IPS-NIHi11 (cell line): ENCODE measurements at regions not wholly inside any gene's neighbourhood (a gene's known extent, or its start where the extent isn't known, plus 50 kb on each side); places are given as distances from the start of the nearest gene placed in this dataset.
"Not testable (repeated sequence)": the region's sequence is repeated elsewhere in the genome, so short reads cannot be mapped to it uniquely, and the experiment has no call there.

Experiments
- DNase-seq: peaks from one replicate; pipeline ENCODE4 v3.0.0; 2012; ENCODE audit warnings: mixed read lengths, low spot score

- no peak for DNase-seq
Measured at GRCh38 chr13:42398533-42398932, 126.6 kb downstream of the AKAP11 start.

DNA sequence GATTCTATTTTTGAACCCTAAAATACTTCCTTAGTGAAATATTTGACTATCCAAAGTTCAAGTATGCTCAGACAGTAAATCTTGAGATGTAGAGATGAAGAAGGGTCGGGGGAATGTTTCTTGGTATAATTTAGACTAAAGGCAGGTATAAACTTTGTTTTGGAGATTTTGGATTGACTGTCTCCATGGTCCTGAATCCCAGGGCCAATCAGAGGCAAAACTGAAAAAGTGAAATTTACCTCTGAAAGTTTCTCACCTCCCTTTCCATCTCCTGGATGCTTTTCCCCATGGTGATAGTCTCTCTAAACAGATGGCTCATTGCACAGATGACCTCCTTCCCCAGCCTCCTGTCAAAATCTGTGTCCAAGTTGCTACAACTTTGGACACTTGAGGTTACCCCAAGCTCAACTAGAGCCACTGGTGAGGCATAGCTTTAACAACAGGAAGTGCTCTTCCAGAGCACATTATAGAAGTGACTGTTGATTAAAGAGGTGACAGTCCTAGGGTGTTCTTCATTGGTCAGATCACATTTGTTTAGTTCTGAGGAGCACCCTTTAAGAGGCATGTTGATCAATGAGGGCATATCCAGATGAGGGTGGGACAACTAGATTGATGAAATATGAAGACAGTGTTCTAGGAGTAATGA lies 128.4 kb downstream of the AKAP11 start:
- no peak for DNase-seq

GRCh38 chr13:42401376-42401775 lies 129.4 kb downstream of the AKAP11 start:
- no peak for DNase-seq

GRCh38 chr13:42405665-42406390 lies 133.9 kb downstream of the AKAP11 start:
- no peak for DNase-seq

DNA sequence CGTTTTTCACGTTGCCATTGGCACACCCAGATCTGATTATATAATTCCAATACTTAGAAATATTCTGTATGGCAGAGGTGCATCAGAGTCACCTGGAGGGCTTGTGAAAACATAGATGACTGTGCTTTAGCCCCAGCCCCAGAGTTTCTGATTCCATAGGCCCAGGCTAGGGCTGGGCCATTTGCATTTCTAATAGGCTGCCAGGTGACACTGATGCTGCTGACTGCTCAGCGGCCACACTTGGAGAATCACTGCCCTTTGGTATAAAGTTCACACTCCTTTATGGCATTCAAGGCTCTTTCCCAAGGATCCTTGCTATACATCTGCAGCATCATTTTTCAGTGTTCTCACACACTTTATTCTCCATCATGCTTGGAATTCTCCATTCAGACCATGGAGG lies 137.1 kb downstream of the AKAP11 start:
- no peak for DNase-seq

- DNase-seq, result no peak
Measured at GRCh38 chr13:42409551-42409950, 137.6 kb downstream of the AKAP11 start.

DNA sequence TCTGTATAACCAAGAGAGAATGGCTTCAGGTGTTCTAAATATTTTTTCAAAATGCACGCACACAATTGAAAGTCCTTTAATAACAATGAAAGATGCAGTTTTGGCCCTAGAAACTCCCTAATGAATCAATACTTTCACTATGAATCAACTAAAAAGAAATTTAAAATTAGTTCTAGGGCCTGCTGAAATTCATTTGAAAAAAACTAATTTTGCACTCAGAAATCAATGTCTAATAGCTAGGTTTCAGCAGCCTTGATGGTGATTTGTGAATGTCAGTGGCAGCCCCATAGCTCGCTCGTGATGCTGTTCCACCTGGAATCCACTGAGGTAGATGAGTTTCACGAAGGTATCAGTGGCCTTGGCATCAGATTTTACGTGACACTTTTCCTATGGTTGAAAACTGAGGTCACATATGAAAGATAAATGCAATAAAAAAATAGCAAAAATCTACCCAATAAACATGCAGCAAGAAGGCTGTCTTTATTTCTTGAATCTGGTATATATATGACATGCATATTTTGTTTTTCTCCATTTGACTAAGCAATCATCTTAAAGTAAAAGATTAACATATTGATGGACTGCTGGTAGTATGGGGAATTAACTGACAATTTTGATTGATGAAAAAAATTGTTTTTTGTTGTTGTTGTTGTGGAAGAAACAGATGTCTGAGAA lies 141.0 kb downstream of the AKAP11 start:
- no peak for DNase-seq

DNA sequence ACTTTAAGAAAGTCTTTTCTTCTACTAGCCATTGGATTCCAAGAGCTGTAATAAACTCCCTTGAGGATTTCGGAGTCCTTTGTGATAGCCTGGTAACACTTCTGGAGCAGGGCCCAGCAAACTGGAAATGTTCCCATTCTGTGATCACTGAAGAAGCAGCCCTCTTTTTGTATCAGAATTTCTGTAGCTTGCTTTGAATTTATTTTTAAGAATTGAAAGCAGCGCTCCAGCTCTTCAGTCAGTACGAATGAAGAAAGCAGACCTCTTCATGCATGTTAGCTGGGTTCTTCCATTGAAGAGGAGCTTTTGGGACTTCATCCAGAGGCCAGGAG lies 141.5 kb downstream of the AKAP11 start:
- no peak for DNase-seq

DNA sequence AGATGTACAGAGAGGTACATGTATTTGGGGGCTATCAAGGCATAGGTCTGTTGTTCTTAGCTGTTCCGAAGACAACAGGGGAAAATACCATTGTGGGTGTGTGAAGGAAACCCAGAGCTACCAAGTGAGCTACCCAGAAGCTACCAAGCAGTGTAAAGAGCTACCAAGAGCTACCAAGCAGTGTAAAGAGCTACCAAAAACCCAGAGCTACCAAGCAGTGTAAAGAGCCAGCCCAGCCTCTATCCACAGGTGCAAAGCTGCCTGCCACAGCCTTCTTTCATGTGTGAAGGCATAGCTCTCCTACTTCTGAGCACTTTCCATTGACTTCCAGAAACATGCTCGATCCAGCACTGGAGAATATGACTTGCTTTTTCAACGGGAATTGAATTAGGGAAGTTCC lies 145.7 kb downstream of the AKAP11 start:
- DNase-seq, result no peak

DNA sequence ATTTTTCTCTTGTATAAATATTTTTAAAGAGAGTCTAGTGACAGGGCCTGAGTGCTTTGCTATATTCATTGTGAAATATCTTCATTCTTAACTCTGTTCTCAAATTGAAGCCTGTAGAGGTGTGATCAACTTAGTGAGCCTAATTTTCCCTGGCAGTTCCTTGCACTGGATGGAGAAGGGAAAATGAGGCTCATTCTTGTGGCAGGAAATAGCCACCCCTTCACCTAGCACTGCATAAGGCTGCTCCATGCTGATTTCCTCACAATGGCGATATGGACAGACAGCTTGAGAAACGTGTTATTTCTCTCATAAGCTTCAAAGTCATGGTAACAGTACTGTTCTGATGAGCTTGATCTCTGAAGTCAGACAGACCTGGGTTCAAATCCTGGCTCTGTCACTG lies 146.2 kb downstream of the AKAP11 start:
- DNase-seq, result no peak

DNA sequence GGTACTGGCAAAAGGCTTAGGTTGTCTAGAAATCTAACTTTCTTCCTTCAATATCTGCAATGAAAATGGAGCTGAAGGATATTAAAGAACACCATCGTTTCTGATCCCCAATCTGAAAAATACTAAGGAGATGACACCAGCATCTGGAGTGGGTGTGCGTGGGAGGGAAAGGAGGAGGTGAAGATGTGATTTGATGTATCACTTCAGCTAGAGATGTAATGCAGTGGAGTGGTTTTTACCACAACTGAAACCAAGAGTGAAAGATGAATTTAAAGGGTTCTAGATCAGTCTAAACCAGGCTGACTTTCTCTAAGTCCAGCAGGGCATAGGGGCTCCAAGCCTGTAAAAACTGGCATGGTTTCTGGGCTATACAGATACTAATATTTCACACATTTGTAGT lies 148.4 kb downstream of the AKAP11 start:
- DNase-seq, result no peak

- DNase-seq, result no peak
Measured at GRCh38 chr13:42422681-42423080, 150.7 kb downstream of the AKAP11 start.

DNA sequence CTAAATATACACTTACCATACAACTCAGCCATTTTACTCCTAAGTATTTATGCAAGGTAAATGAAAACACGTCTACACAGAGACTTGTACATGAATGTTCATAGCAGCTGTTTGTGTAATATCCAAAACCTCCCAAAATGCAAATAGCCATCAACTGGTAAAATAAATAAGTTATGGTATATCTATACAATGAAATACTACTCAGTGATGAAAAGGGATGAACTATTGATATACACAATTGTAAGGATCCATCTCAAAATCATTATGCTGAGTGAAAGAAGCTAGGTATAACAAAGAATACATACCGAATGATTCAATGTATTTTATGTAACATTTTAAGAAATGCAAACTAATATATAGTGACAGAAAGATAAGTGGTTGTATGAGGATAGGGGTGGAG lies 149.8 kb upstream of the TNFSF11 start:
- DNase-seq, result no peak

- no peak for DNase-seq
Measured at GRCh38 chr13:42445354-42445753, 128.6 kb upstream of the TNFSF11 start.

- DNase-seq, result not testable (repeated sequence)
Measured at GRCh38 chr13:42446597-42446996, 127.4 kb upstream of the TNFSF11 start.

GRCh38 chr13:42453091-42453645 lies 120.8 kb upstream of the TNFSF11 start:
- no peak for DNase-seq

GRCh38 chr13:42454749-42455148 lies 119.2 kb upstream of the TNFSF11 start:
- DNase-seq, result no peak

- DNase-seq, result no peak
Measured at GRCh38 chr13:42458193-42458592, 115.8 kb upstream of the TNFSF11 start.

GRCh38 chr13:42466123-42466522 lies 107.8 kb upstream of the TNFSF11 start:
- no peak for DNase-seq

GRCh38 chr13:42466609-42467008 lies 107.3 kb upstream of the TNFSF11 start:
- DNase-seq, result no peak

DNA sequence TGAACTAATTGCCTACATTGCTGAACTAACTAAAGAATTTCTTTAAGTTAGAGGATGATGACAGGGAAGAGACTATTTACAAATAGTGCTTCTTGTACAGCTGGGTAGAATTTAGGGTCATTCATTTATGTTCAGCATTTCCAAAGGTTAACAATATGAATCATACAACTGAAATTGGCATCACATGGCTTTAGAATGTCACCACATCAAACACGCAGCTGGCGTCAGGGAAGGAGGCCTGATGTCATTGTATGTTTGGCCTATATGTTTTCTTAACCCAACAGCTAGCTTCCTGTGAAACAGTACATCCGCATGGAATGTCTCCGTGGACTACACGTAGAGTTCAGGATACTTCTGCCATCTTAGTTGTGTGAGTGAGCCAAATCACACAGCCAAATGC lies 99.0 kb upstream of the TNFSF11 start:
- no peak for DNase-seq

DNA sequence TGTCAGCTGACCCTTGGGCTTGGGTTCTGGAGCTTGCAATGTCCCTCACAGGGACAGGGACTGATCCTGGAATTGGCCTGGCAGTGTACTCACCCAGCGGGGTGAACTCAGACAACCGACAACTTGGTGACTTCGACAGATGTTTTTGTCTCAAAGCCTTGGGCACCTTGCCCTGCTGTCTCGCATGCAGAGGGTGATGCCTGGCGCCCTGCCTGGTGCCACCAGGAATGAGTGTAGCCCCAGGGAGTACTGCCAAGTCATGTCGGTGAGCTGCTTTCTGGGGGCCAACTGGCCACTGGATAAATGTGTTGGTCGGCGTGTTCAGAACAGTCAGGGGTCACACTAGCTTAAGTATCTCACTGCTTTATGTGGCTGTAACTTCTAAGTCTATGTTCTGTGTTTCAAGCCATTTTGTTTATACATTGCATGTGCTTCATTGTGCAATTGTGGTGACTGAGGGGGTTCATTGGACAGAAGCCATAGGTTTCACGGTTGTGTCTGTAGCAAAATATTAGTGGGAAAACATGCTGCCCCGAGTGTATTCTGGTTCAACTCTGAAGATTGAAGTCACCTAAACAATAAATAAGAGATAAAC lies 96.3 kb upstream of the TNFSF11 start:
- no peak for DNase-seq
